ENCODE measurements at regions not wholly inside any gene's neighbourhood (a gene's known extent, or its start where the extent isn't known, plus 50 kb on each side); places are given as distances from the start of the nearest gene placed in this dataset.

DNA sequence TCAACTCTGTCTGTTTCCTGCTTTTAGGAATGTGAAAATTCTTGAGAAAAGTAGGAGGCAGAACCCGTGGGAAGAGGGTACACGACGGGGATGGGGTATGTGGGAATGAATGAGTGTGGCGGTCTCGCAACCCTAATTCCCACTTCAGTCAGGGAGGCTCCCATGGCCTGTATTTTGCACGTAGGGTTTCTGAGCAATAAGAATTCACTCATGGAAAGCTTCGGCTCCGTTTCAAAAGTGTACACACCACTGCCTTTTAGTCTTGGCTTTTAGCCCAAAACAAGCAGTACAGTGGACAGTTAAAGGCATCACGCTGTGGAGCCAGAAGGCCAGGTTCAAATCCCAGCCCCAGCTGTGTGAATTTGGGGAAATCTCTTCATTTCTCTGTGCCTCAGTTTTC lies 116.7 kb downstream of the MN1 start:
- TF ChIP-seq, protein P1, sequence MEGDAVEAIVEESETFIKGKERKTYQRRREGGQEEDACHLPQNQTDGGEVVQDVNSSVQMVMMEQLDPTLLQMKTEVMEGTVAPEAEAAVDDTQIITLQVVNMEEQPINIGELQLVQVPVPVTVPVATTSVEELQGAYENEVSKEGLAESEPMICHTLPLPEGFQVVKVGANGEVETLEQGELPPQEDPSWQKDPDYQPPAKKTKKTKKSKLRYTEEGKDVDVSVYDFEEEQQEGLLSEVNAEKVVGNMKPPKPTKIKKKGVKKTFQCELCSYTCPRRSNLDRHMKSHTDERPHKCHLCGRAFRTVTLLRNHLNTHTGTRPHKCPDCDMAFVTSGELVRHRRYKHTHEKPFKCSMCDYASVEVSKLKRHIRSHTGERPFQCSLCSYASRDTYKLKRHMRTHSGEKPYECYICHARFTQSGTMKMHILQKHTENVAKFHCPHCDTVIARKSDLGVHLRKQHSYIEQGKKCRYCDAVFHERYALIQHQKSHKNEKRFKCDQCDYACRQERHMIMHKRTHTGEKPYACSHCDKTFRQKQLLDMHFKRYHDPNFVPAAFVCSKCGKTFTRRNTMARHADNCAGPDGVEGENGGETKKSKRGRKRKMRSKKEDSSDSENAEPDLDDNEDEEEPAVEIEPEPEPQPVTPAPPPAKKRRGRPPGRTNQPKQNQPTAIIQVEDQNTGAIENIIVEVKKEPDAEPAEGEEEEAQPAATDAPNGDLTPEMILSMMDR (IDR thresholded peaks at IDR 0.05; ENCODE audit: low read length) = no peak
- TF ChIP-seq EZH2 (optimal IDR thresholded peaks at IDR 0.05; ENCODE audit: low read depth, low read length) = no peak

Data from MM.1S (cell line).